ENCODE measurements at regions not wholly inside any gene's neighbourhood (a gene's known extent, or its start where the extent isn't known, plus 50 kb on each side); places are given as distances from the start of the nearest gene placed in this dataset.

DNA sequence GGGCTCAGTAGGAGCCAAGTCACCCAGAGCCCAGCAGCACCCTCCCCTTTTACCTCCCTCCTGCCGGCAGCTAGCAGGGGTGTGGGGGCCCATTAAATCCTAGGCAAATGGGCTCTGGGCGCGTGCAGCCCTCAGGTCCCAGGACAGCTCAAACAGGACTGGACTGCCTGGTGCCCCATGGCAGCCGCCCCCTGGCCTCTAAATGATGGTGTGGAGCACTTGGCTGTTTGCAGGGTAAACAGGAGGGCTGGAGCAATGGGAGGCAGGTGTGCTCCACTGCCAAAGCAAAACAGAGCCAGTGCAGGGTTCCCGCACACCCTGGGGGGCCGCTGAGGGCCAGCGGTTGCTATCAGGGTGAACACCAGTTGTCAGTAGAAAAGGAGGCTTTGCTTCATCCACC, 55.9 kb upstream of the C5orf58 start:
- H3K9ac ChIP-seq (ENCODE audit: low read length): no peak overlapping the region
- no peak overlapping the region for H2BK120ac ChIP-seq (ENCODE audit: low read depth, low read length)
- no peak overlapping the region for H3K4ac ChIP-seq (ENCODE audit: low read depth, low read length)
- no peaks in the 10 kb centered on the region for H3K79me2 ChIP-seq (ENCODE audit: control insufficient read depth, insufficient read depth, low read length)
- no peaks in the 10 kb centered on the region for H3K27me3 ChIP-seq (ENCODE audit: insufficient read depth, low read length, poor library complexity)
- DNase-seq: no peak
- H2AK5ac ChIP-seq (ENCODE audit: low read length): no peak overlapping the region
- H3K4me1 ChIP-seq (ENCODE audit: control insufficient read depth, low read depth, low read length): no peaks in the 10 kb centered on the region
- WGBS (ENCODE audit: extremely low coverage, insufficient coverage, low lambda C conversion rate): no CpG with 5 or more reads among the region's 7 CpGs
- H3K18ac ChIP-seq (ENCODE audit: low read length): no peak overlapping the region
- H3K56ac ChIP-seq (ENCODE audit: low read length): no peak overlapping the region
- H3K23ac ChIP-seq (ENCODE audit: low read length): no peak overlapping the region
- no peaks in the 10 kb centered on the region for H3K36me3 ChIP-seq (ENCODE audit: control insufficient read depth, insufficient read depth, low read length)
- H3K4me2 ChIP-seq (ENCODE audit: low read length): no peak overlapping the region
- H3K27ac ChIP-seq (ENCODE audit: low read depth, low read length): no peak overlapping the region
- H2BK5ac ChIP-seq (ENCODE audit: low read length): no peak overlapping the region
- H4K5ac ChIP-seq (ENCODE audit: low read length): no peak overlapping the region
- H4K8ac ChIP-seq (ENCODE audit: low read depth, low read length): no peak overlapping the region
- H3K4me3 ChIP-seq (ENCODE audit: low read length): no peak overlapping the region
- H3K79me1 ChIP-seq (ENCODE audit: low read length): no peaks in the 10 kb centered on the region
- no peak overlapping the region for H2BK15ac ChIP-seq (replicated peaks; ENCODE audit: low read depth)

DNA sequence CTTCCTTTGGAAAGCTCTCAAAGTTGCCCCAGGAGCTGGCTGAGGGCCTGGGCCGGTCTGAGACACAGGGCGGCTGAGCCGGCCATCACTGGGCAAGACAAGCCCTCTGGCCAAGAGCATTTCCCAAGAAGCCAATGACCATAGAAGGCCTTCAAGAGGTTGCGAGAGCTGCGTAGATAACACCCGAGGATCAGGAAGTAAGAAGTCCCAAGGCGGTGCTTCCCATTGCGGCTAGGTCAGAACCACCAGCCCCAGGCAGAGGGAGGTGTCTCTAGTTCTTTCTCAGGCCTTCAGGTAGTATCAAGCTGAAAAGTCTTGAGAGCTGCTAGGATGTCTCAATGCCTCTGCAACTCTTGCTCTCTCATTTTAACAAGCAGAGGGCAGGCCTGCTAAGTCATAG, 54.0 kb upstream of the C5orf58 start:
- Histone ChIP-seq H2BK15ac (replicated peaks; ENCODE audit: low read depth) (no peak overlapping the region), H3K79me2 (ENCODE audit: control insufficient read depth, insufficient read depth, low read length) (no peaks in the 10 kb centered on the region)

DNA sequence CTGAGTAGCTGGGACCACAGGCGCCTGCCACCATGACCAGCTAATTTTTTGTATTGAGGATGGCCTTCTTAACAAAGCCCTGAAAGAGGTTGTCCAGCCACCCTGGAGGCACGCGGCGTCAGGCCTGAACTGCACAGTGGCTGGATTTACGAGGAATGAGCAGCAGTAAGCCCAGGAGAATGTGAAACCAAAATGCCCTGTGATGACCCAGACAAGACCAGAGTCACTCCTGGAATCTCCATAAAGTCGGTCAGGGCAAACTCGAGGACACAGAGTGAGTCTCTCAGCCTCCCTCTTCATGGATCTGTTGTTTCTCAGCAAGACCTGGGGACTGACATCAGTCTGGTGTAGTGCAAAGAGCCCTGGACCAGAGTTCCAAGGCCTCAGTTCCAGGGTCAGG, 53.2 kb upstream of the C5orf58 start:
- H4K5ac ChIP-seq (ENCODE audit: low read length): no peak overlapping the region
- H3K56ac ChIP-seq (ENCODE audit: low read length): no peak overlapping the region
- no peak overlapping the region for H3K27ac ChIP-seq (ENCODE audit: low read depth, low read length)
- H3K27me3 ChIP-seq (ENCODE audit: insufficient read depth, low read length, poor library complexity): no peaks in the 10 kb centered on the region
- no CpG with 5 or more reads among the region's 7 CpGs for WGBS (ENCODE audit: extremely low coverage, insufficient coverage, low lambda C conversion rate)
- H2BK120ac ChIP-seq (ENCODE audit: low read depth, low read length): no peak overlapping the region
- no peak for DNase-seq
- H3K79me1 ChIP-seq (ENCODE audit: low read length): no peaks in the 10 kb centered on the region
- no peak overlapping the region for H3K4me2 ChIP-seq (ENCODE audit: low read length)
- no peak overlapping the region for H4K8ac ChIP-seq (ENCODE audit: low read depth, low read length)
- no peak overlapping the region for H3K18ac ChIP-seq (ENCODE audit: low read length)
- no peaks in the 10 kb centered on the region for H3K4me1 ChIP-seq (ENCODE audit: control insufficient read depth, low read depth, low read length)
- H3K23ac ChIP-seq (ENCODE audit: low read length): no peak overlapping the region
- H2AK5ac ChIP-seq (ENCODE audit: low read length): no peak overlapping the region
- no peaks in the 10 kb centered on the region for H3K79me2 ChIP-seq (ENCODE audit: control insufficient read depth, insufficient read depth, low read length)
- no peak overlapping the region for H2BK5ac ChIP-seq (ENCODE audit: low read length)
- no peak overlapping the region for H3K4me3 ChIP-seq (ENCODE audit: low read length)
- H3K36me3 ChIP-seq (ENCODE audit: control insufficient read depth, insufficient read depth, low read length): no peaks in the 10 kb centered on the region
- no peak overlapping the region for H3K9ac ChIP-seq (ENCODE audit: low read length)
- no peak overlapping the region for H2BK15ac ChIP-seq (replicated peaks; ENCODE audit: low read depth)
- H3K4ac ChIP-seq (ENCODE audit: low read depth, low read length): no peak overlapping the region

More for the DNA sequence above, 54.0 kb upstream of the C5orf58 start:
- Histone ChIP-seq H2AK5ac (ENCODE audit: low read length) (no peak overlapping the region), H4K8ac (ENCODE audit: low read depth, low read length) (no peak overlapping the region), H3K27me3 (ENCODE audit: insufficient read depth, low read length, poor library complexity) (no peaks in the 10 kb centered on the region), H3K36me3 (ENCODE audit: control insufficient read depth, insufficient read depth, low read length) (no peaks in the 10 kb centered on the region), H3K27ac (ENCODE audit: low read depth, low read length) (no peak overlapping the region), H3K23ac (ENCODE audit: low read length) (no peak overlapping the region), H2BK5ac (ENCODE audit: low read length) (no peak overlapping the region), H3K9ac (ENCODE audit: low read length) (no peak overlapping the region), H3K4me3 (ENCODE audit: low read length) (no peak overlapping the region), H3K4me1 (ENCODE audit: control insufficient read depth, low read depth, low read length) (no peaks in the 10 kb centered on the region), H4K5ac (ENCODE audit: low read length) (no peak overlapping the region), H3K79me1 (ENCODE audit: low read length) (no peaks in the 10 kb centered on the region), H3K56ac (ENCODE audit: low read length) (no peak overlapping the region), H3K4ac (ENCODE audit: low read depth, low read length) (no peak overlapping the region), H3K4me2 (ENCODE audit: low read length) (no peak overlapping the region), H2BK120ac (ENCODE audit: low read depth, low read length) (no peak overlapping the region), H3K18ac (ENCODE audit: low read length) (no peak overlapping the region)
- no peak for DNase-seq
- no CpG with 5 or more reads among the region's 8 CpGs for WGBS (ENCODE audit: extremely low coverage, insufficient coverage, low lambda C conversion rate)

DNA sequence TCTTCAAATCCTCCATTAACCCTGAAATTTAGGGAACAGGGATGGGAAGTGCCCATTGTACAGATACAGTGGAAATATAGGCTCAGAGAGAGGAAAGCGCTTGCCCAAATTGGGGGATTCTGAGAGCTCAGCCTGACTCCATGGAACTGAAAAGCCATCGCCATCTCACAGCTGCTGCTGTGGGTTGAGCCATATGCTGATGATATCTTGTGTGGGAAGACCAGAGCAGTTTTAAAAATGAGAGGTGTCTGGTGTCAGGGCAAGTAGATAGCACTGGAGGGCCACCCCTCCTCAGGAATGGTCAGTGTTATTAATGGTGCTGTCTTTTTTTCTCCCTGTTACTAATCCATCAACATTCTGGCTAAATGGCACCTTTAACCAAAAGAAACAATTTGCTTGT, 50.9 kb upstream of the C5orf58 start:
- WGBS (ENCODE audit: extremely low coverage, insufficient coverage, low lambda C conversion rate): no CpG with 5 or more reads among the region's 2 CpGs
- H2AK5ac ChIP-seq (ENCODE audit: low read length): no peak overlapping the region
- no peak overlapping the region for H2BK15ac ChIP-seq (replicated peaks; ENCODE audit: low read depth)
- no peak overlapping the region for H3K27ac ChIP-seq (ENCODE audit: low read depth, low read length)
- no peaks in the 10 kb centered on the region for H3K4me1 ChIP-seq (ENCODE audit: control insufficient read depth, low read depth, low read length)
- no peak overlapping the region for H2BK120ac ChIP-seq (ENCODE audit: low read depth, low read length)
- no peak overlapping the region for H3K9ac ChIP-seq (ENCODE audit: low read length)
- no peak overlapping the region for H2BK5ac ChIP-seq (ENCODE audit: low read length)
- no peak overlapping the region for H3K23ac ChIP-seq (ENCODE audit: low read length)
- no peaks in the 10 kb centered on the region for H3K36me3 ChIP-seq (ENCODE audit: control insufficient read depth, insufficient read depth, low read length)
- H3K56ac ChIP-seq (ENCODE audit: low read length): peak overlapping the region; percentile 22
- H4K5ac ChIP-seq (ENCODE audit: low read length): no peak overlapping the region
- no peak overlapping the region for H3K4me2 ChIP-seq (ENCODE audit: low read length)
- H3K79me1 ChIP-seq (ENCODE audit: low read length): no peaks in the 10 kb centered on the region
- no peak for DNase-seq
- H3K4ac ChIP-seq (ENCODE audit: low read depth, low read length): no peak overlapping the region
- H3K79me2 ChIP-seq (ENCODE audit: control insufficient read depth, insufficient read depth, low read length): no peaks in the 10 kb centered on the region
- no peak overlapping the region for H4K8ac ChIP-seq (ENCODE audit: low read depth, low read length)
- no peaks in the 10 kb centered on the region for H3K27me3 ChIP-seq (ENCODE audit: insufficient read depth, low read length, poor library complexity)
- H3K18ac ChIP-seq (ENCODE audit: low read length): no peak overlapping the region
- no peak overlapping the region for H3K4me3 ChIP-seq (ENCODE audit: low read length)

DNA sequence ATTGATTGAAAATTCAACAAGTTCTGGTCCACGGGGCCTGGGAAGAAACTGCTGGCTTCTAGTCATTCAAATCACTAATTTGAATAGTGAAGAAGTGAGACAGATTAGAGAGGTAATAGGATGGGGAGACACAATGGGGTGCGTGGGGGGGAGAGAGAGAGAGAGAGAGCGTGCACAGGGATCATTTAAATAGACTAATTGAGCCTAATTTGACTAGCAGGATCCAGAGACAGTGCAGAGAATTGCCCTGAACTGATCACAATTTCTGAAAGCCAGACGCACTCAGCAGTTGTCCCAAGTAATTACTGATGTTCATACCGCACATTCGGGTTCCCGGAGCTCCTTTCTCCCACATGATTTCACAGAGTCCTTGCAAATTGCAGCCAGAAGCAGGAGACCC, 50.3 kb upstream of the C5orf58 start:
- Histone ChIP-seq H2AK5ac (ENCODE audit: low read length) (no peak overlapping the region), H3K27me3 (ENCODE audit: insufficient read depth, low read length, poor library complexity) (no peaks in the 10 kb centered on the region), H2BK120ac (ENCODE audit: low read depth, low read length) (no peak overlapping the region), H3K4me1 (ENCODE audit: control insufficient read depth, low read depth, low read length) (no peaks in the 10 kb centered on the region), H2BK15ac (replicated peaks; ENCODE audit: low read depth) (no peak overlapping the region), H2BK5ac (ENCODE audit: low read length) (no peak overlapping the region), H3K23ac (ENCODE audit: low read length) (no peak overlapping the region), H4K8ac (ENCODE audit: low read depth, low read length) (no peak overlapping the region), H3K4me2 (ENCODE audit: low read length) (no peak overlapping the region), H3K4ac (ENCODE audit: low read depth, low read length) (no peak overlapping the region), H4K5ac (ENCODE audit: low read length) (no peak overlapping the region), H3K18ac (ENCODE audit: low read length) (no peak overlapping the region), H3K79me1 (ENCODE audit: low read length) (no peaks in the 10 kb centered on the region), H3K27ac (ENCODE audit: low read depth, low read length) (no peak overlapping the region), H3K56ac (ENCODE audit: low read length) (no peak overlapping the region), H3K4me3 (ENCODE audit: low read length) (no peak overlapping the region), H3K9ac (ENCODE audit: low read length) (no peak overlapping the region), H3K36me3 (ENCODE audit: control insufficient read depth, insufficient read depth, low read length) (no peaks in the 10 kb centered on the region), H3K79me2 (ENCODE audit: control insufficient read depth, insufficient read depth, low read length) (no peaks in the 10 kb centered on the region)
- WGBS (ENCODE audit: extremely low coverage, insufficient coverage, low lambda C conversion rate): no CpG with 5 or more reads among the region's 7 CpGs
- no peak for DNase-seq
